ENCODE measurements at regions not wholly inside any gene's neighbourhood (a gene's known extent, or its start where the extent isn't known, plus 50 kb on each side); places are given as distances from the start of the nearest gene placed in this dataset.

DNA sequence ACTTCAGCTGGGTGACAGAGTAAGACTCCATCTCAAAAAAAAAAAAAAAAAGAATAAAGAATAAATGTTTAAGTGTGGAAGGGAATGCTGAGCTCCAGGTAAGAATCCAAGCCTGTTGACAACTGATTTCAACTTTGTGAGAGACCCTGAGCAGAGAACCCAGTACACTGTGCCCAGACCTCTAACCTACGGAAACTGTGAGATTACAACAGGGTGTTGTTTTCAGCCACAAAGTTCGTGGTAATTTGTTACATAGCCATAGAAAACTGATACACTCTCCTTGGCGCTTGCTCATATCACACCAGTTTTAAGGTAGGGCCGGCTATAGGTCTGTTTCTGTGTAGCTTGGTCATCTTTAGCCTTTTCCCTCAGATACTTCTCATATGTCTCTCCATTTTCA is 98.4 kb upstream of the PAPOLG start:
- Histone ChIP-seq H3K4me2 (ENCODE audit: insufficient read depth, low read length) (no peak overlapping the region), H3K79me2 (ENCODE audit: insufficient read depth, low read length) (no peaks in the 10 kb centered on the region), H3K36me3 (ENCODE audit: insufficient read depth, low read length) (no peaks in the 10 kb centered on the region), H3K27ac (ENCODE audit: low read length) (no peak overlapping the region), H4K20me1 (ENCODE audit: insufficient read depth, low read length) (no peaks in the 10 kb centered on the region), H3K9me3 (ENCODE audit: insufficient read depth, low read length, severe bottlenecking) (no peaks in the 10 kb centered on the region), H3K9ac (ENCODE audit: low read depth, low read length) (no peak overlapping the region), H2AFZ (ENCODE audit: low read depth, low read length) (no peak overlapping the region), H3K4me3 (ENCODE audit: low read depth in 1 of 2, low read length in 2 of 2) (no peak overlapping the region), H3K27me3 (ENCODE audit: insufficient read depth, low read length, poor library complexity) (peaks cover 6% of the 10 kb centered on the region), H3K4me1 (ENCODE audit: insufficient read depth, low read length) (no peaks in the 10 kb centered on the region)
- DNase-seq (no peak), ATAC-seq (ENCODE audit: insufficient read depth, low read depth) (no peak)
- TF ChIP-seq EZH2 (IDR thresholded peaks at IDR 0.05; ENCODE audit: borderline replicate concordance, low read depth, low read length, severe bottlenecking) = no peak
- TF ChIP-seq, protein P1, sequence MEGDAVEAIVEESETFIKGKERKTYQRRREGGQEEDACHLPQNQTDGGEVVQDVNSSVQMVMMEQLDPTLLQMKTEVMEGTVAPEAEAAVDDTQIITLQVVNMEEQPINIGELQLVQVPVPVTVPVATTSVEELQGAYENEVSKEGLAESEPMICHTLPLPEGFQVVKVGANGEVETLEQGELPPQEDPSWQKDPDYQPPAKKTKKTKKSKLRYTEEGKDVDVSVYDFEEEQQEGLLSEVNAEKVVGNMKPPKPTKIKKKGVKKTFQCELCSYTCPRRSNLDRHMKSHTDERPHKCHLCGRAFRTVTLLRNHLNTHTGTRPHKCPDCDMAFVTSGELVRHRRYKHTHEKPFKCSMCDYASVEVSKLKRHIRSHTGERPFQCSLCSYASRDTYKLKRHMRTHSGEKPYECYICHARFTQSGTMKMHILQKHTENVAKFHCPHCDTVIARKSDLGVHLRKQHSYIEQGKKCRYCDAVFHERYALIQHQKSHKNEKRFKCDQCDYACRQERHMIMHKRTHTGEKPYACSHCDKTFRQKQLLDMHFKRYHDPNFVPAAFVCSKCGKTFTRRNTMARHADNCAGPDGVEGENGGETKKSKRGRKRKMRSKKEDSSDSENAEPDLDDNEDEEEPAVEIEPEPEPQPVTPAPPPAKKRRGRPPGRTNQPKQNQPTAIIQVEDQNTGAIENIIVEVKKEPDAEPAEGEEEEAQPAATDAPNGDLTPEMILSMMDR (IDR thresholded peaks at IDR 0.05; ENCODE audit: borderline replicate concordance, extremely low read depth, low read length, poor library complexity, severe bottlenecking) = no peak

DNA sequence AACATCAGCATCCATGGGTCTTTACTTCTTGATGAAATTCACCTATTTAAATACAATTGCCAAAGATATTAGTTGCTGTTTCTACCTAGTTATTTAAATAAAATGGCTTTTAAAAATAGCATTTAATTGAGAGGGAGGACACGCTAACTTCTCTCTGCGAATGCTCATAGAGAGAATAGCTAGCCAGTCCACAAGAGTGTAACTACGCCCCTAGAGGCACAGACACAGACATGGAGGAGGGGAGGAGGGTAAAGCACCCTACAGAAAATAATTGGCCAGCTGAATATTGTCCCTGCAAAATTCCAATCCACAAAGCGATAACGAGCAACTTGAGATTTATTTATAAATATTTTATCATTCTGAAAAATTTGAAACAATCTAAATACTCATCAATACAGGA is 97.0 kb upstream of the PAPOLG start:
- Histone ChIP-seq H3K9me3 (ENCODE audit: insufficient read depth, low read length, severe bottlenecking) (no peaks in the 10 kb centered on the region), H3K36me3 (ENCODE audit: insufficient read depth, low read length) (no peaks in the 10 kb centered on the region), H3K4me3 (ENCODE audit: low read depth in 1 of 2, low read length in 2 of 2) (no peak overlapping the region), H2AFZ (ENCODE audit: low read depth, low read length) (no peak overlapping the region), H3K79me2 (ENCODE audit: insufficient read depth, low read length) (no peaks in the 10 kb centered on the region), H3K4me1 (ENCODE audit: insufficient read depth, low read length) (no peaks in the 10 kb centered on the region), H3K4me2 (ENCODE audit: insufficient read depth, low read length) (no peak overlapping the region), H3K27ac (ENCODE audit: low read length) (no peak overlapping the region), H3K9ac (ENCODE audit: low read depth, low read length) (no peak overlapping the region), H4K20me1 (ENCODE audit: insufficient read depth, low read length) (no peaks in the 10 kb centered on the region), H3K27me3 (ENCODE audit: insufficient read depth, low read length, poor library complexity) (peaks cover 3% of the 10 kb centered on the region)
- no peak for TF ChIP-seq EZH2 (IDR thresholded peaks at IDR 0.05; ENCODE audit: borderline replicate concordance, low read depth, low read length, severe bottlenecking)
- TF ChIP-seq, protein P1 (IDR thresholded peaks at IDR 0.05; ENCODE audit: borderline replicate concordance, extremely low read depth, low read length, poor library complexity, severe bottlenecking) = peak; percentile 17
- DNase-seq (no peak), ATAC-seq (ENCODE audit: insufficient read depth, low read depth) (no peak)

DNA sequence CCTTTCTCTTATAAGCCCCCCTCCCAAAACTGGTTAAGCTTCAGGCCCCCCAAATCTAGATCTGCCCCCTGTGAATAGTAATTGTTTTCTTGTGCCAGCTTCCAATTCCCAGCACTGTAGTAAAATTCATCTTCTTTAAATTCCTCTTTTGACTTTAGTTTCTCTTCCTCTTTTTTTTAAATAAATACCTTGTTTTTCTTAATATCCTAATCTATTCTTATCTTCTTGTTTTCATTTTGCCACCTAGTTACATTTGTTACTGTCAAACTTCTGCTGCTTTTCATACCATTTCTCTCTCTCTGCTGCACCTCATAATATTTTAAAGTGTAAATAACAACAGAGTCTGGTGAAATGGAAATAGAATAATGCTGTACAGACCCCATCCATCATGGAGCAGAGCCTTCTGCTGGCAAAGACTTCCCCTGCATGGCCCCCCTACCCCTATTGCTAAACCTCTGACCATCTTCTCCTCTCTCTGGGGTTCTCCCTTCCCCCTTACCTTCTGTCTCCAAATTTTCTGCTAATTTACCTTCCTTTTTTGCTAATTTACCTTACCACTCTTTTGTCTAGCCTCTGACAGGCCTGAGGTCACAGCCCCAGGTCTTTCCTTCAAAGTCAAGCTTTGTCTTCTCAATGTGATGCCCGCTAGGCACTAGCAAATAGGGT is 94.9 kb upstream of the PAPOLG start:
- Histone ChIP-seq H3K9me3 (ENCODE audit: insufficient read depth, low read length, severe bottlenecking) (no peaks in the 10 kb centered on the region), H3K9ac (ENCODE audit: low read depth, low read length) (no peak overlapping the region), H3K4me2 (ENCODE audit: insufficient read depth, low read length) (no peak overlapping the region), H3K79me2 (ENCODE audit: insufficient read depth, low read length) (no peaks in the 10 kb centered on the region), H3K27me3 (ENCODE audit: insufficient read depth, low read length, poor library complexity) (no peaks in the 10 kb centered on the region), H4K20me1 (ENCODE audit: insufficient read depth, low read length) (no peaks in the 10 kb centered on the region), H3K36me3 (ENCODE audit: insufficient read depth, low read length) (no peaks in the 10 kb centered on the region), H3K4me3 (ENCODE audit: low read depth in 1 of 2, low read length in 2 of 2) (no peak overlapping the region), H2AFZ (ENCODE audit: low read depth, low read length) (no peak overlapping the region), H3K27ac (ENCODE audit: low read length) (no peak overlapping the region), H3K4me1 (ENCODE audit: insufficient read depth, low read length) (no peaks in the 10 kb centered on the region)
- no peak for DNase-seq
- no peak for TF ChIP-seq EZH2 (IDR thresholded peaks at IDR 0.05; ENCODE audit: borderline replicate concordance, low read depth, low read length, severe bottlenecking)
- TF ChIP-seq, protein P1 (IDR thresholded peaks at IDR 0.05; ENCODE audit: borderline replicate concordance, extremely low read depth, low read length, poor library complexity, severe bottlenecking) = no peak
- no peak for ATAC-seq (ENCODE audit: insufficient read depth, low read depth)
